ENCODE measurements at regions not wholly inside any gene's neighbourhood (a gene's known extent, or its start where the extent isn't known, plus 50 kb on each side); places are given as distances from the start of the nearest gene placed in this dataset.

- Histone ChIP-seq H4K8ac (replicated peaks; ENCODE audit: insufficient read length, low read depth, low read length) (no peak overlapping the region), H4K5ac (ENCODE audit: insufficient read length, low read depth, low read length) (no peak overlapping the region)
- WGBS (ENCODE audit: extremely low coverage, insufficient read length, low lambda C conversion rate) = no CpG with 5 or more reads among the region's 3 CpGs
Measured at GRCh38 chr3:73789825-73790444, 165.2 kb upstream of the PDZRN3 start.

More at GRCh38 chr3:73789825-73790444, 165.2 kb upstream of the PDZRN3 start:
- Histone ChIP-seq H3K14ac (ENCODE audit: insufficient read depth, low read length) (no peak overlapping the region), H3T11ph (ENCODE audit: low read length) (no peak overlapping the region), H2BK5ac (ENCODE audit: insufficient read length, low read length) (no peak overlapping the region), H2BK12ac (ENCODE audit: insufficient read length, low read depth, low read length) (no peak overlapping the region), H3K23ac (ENCODE audit: insufficient read length, low read depth, low read length) (no peak overlapping the region), H3K9ac (ENCODE audit: extremely low read depth, insufficient read length, low read length) (no peak overlapping the region), H3K18ac (ENCODE audit: insufficient read length, low read depth, low read length) (no peak overlapping the region), H4K20me1 (ENCODE audit: control insufficient read depth, insufficient read depth, insufficient read length) (no peaks in the 10 kb centered on the region), H2AK5ac (ENCODE audit: insufficient read length, low read length) (no peak overlapping the region), H3K27me3 (ENCODE audit: insufficient read depth, low read length) (no peaks in the 10 kb centered on the region), H3K9me3 (ENCODE audit: control insufficient read depth, low read depth, low read length) (no peaks in the 10 kb centered on the region), H4K91ac (ENCODE audit: insufficient read length, low read depth, low read length) (no peak overlapping the region), H2AFZ (ENCODE audit: low read length) (no peak overlapping the region), H3K56ac (ENCODE audit: insufficient read length, low read depth, low read length) (no peak overlapping the region), H3K79me1 (ENCODE audit: insufficient read depth, low read depth, low read length, poor library complexity, severe bottlenecking) (no peaks in the 10 kb centered on the region), H3K4ac (ENCODE audit: low read depth, low read length) (no peak overlapping the region), H3K4me2 (ENCODE audit: insufficient read depth, insufficient read length, low read length) (no peak overlapping the region), H3K4me1 (ENCODE audit: insufficient read depth, low read length) (no peaks in the 10 kb centered on the region), H3K27ac (ENCODE audit: insufficient read length, low read depth, low read length) (no peak overlapping the region), H2BK120ac (ENCODE audit: low read depth, low read length, poor library complexity, severe bottlenecking) (no peak overlapping the region), H3K23me2 (ENCODE audit: insufficient read length, low read depth, low read length, poor library complexity, severe bottlenecking) (no peaks in the 10 kb centered on the region), H2BK15ac (ENCODE audit: low read depth, low read length) (no peak overlapping the region), H2BK20ac (ENCODE audit: low read depth, low read length, poor library complexity, severe bottlenecking) (no peak overlapping the region), H3K79me2 (ENCODE audit: insufficient read depth, low read length) (no peaks in the 10 kb centered on the region)
- H3K36me3 Mint-ChIP-seq (ENCODE audit: insufficient read depth in 1 of 3, low read depth in 3 of 3) = no peaks in the 10 kb centered on the region
- H3K9me3 Mint-ChIP-seq = no peaks in the 10 kb centered on the region
- H3K27me3 Mint-ChIP-seq (ENCODE audit: low read depth) = no peaks in the 10 kb centered on the region
- TF ChIP-seq CTCF (conservative IDR thresholded peaks at IDR 0.05) = 0 out of 3 replicates have a peak, but pooled peaks have one; percentile 11
- no peak overlapping the region for H3K4me3 Mint-ChIP-seq
- H3K27ac Mint-ChIP-seq = peak overlapping the region in 1 of 3 experiments; percentile 20; a peak in 3 of 7 replicates
- DNase-seq = no peak
- H3K4me1 Mint-ChIP-seq = peaks cover 16 to 17% of the 10 kb centered on the region in 2 experiments

Measured in H9 (cell line).